ENCODE measurements at regions not wholly inside any gene's neighbourhood (a gene's known extent, or its start where the extent isn't known, plus 50 kb on each side); places are given as distances from the start of the nearest gene placed in this dataset.

GRCh38 chr2:236693531-236693930, 123.9 kb downstream of the ACKR3 start:
- no peak for DNase-seq

GRCh38 chr2:236694146-236694888, 124.7 kb downstream of the ACKR3 start:
- no peak for DNase-seq

GRCh38 chr2:236696834-236697233, 127.2 kb downstream of the ACKR3 start:
- DNase-seq, result no peak

GRCh38 chr2:236698016-236698627, 128.5 kb downstream of the ACKR3 start:
- no peak for DNase-seq

- DNase-seq, result no peak
These were observed 131.1 kb downstream of the ACKR3 start for GRCh38 chr2:236700703-236701102.

GRCh38 chr2:236702657-236703372, 133.2 kb downstream of the ACKR3 start:
- DNase-seq, result no peak

GRCh38 chr2:236703373-236703709, 133.7 kb downstream of the ACKR3 start:
- DNase-seq, result no peak

GRCh38 chr2:236703906-236704305, 134.3 kb downstream of the ACKR3 start:
- no peak for DNase-seq

GRCh38 chr2:236704887-236705286, 135.3 kb downstream of the ACKR3 start:
- no peak for DNase-seq

- DNase-seq, result no peak
These were observed 135.9 kb downstream of the ACKR3 start for GRCh38 chr2:236705295-236706105.

- DNase-seq, result no peak
These were observed 136.7 kb downstream of the ACKR3 start for GRCh38 chr2:236706288-236706687.

- DNase-seq, result no peak
These were observed 137.2 kb downstream of the ACKR3 start for GRCh38 chr2:236706803-236707202.

GRCh38 chr2:236711440-236711839, 141.8 kb downstream of the ACKR3 start:
- DNase-seq, result no peak

GRCh38 chr2:236712304-236712703, 142.7 kb downstream of the ACKR3 start:
- DNase-seq, result no peak

GRCh38 chr2:236712961-236713673, 143.5 kb downstream of the ACKR3 start:
- no peak for DNase-seq

GRCh38 chr2:236714080-236714479, 144.5 kb downstream of the ACKR3 start:
- no peak for DNase-seq

- DNase-seq, result no peak
These were observed 145.5 kb downstream of the ACKR3 start for GRCh38 chr2:236715077-236715476.

GRCh38 chr2:236715491-236715961, 145.9 kb downstream of the ACKR3 start:
- no peak for DNase-seq

GRCh38 chr2:236717120-236717519, 147.5 kb downstream of the ACKR3 start:
- no peak for DNase-seq

GRCh38 chr2:236717729-236718128, 148.1 kb downstream of the ACKR3 start:
- DNase-seq, result peak; percentile 58

GRCh38 chr2:236718207-236718992, 148.8 kb downstream of the ACKR3 start:
- peak; percentile 33 for DNase-seq

GRCh38 chr2:236719192-236719635, 149.6 kb downstream of the ACKR3 start:
- no peak for DNase-seq
